Muscle of arm (tissue), 1 donor: ENCODE measurements at regions not wholly inside any gene's neighbourhood (a gene's known extent, or its start where the extent isn't known, plus 50 kb on each side); places are given as distances from the start of the nearest gene placed in this dataset.

Experiments used
- DNase-seq: peaks from one replicate; pipeline ENCODE4 v3.0.0-alpha.2; 2013

- DNase-seq: no peak
These were observed 234.9 kb upstream of the CYRIA start for GRCh38 chr2:16900405-16901025.

- DNase-seq: no peak
These were observed 234.3 kb upstream of the CYRIA start for GRCh38 chr2:16899958-16900357.

- DNase-seq: no peak
These were observed 224.4 kb upstream of the CYRIA start for GRCh38 chr2:16890081-16890480.

- DNase-seq: no peak
These were observed 219.4 kb upstream of the CYRIA start for GRCh38 chr2:16885027-16885426.

GRCh38 chr2:16882706-16883105 lies 217.1 kb upstream of the CYRIA start:
- DNase-seq: no peak

GRCh38 chr2:16881122-16881521 lies 215.5 kb upstream of the CYRIA start:
- DNase-seq: no peak

- no peak for DNase-seq
These were observed 205.8 kb upstream of the CYRIA start for GRCh38 chr2:16871411-16871810.

GRCh38 chr2:16870491-16871076 lies 204.9 kb upstream of the CYRIA start:
- DNase-seq: no peak

- no peak for DNase-seq
These were observed 204.1 kb upstream of the CYRIA start for GRCh38 chr2:16869711-16870110.

GRCh38 chr2:16862471-16862870 lies 196.8 kb upstream of the CYRIA start:
- DNase-seq: no peak

GRCh38 chr2:16861530-16861929 lies 195.9 kb upstream of the CYRIA start:
- DNase-seq: no peak

- DNase-seq: no peak
These were observed 195.5 kb upstream of the CYRIA start for GRCh38 chr2:16861111-16861510.

- no peak for DNase-seq
These were observed 195.0 kb upstream of the CYRIA start for GRCh38 chr2:16860627-16861026.

- no peak for DNase-seq
These were observed 189.5 kb upstream of the CYRIA start for GRCh38 chr2:16855183-16855582.

GRCh38 chr2:16853088-16853487 lies 187.5 kb upstream of the CYRIA start:
- no peak for DNase-seq

- no peak for DNase-seq
These were observed 187.0 kb upstream of the CYRIA start for GRCh38 chr2:16852651-16853050.

GRCh38 chr2:16851126-16851525 lies 185.5 kb upstream of the CYRIA start:
- DNase-seq: no peak

- no peak for DNase-seq
These were observed 175.0 kb upstream of the CYRIA start for GRCh38 chr2:16840496-16841172.

GRCh38 chr2:16832910-16833309 lies 167.3 kb upstream of the CYRIA start:
- DNase-seq: no peak

- no peak for DNase-seq
These were observed 163.2 kb upstream of the CYRIA start for GRCh38 chr2:16828828-16829160.

GRCh38 chr2:16828044-16828827 lies 162.6 kb upstream of the CYRIA start:
- DNase-seq: no peak

GRCh38 chr2:16824472-16824871 lies 158.8 kb upstream of the CYRIA start:
- no peak for DNase-seq

GRCh38 chr2:16821692-16822091 lies 156.1 kb upstream of the CYRIA start:
- no peak for DNase-seq
